22Rv1 (cell line): ENCODE measurements at regions not wholly inside any gene's neighbourhood (a gene's known extent, or its start where the extent isn't known, plus 50 kb on each side); places are given as distances from the start of the nearest gene placed in this dataset.

Experiments
- ZFX ChIP-seq: fragments of 450-650 bp; IDR thresholded peaks from 2 replicates; pipeline ENCODE4 v1.6.1; 2017; ENCODE audit warnings: antibody characterized with exemption, borderline replicate concordance
- TF ChIP-seq, protein P1 (sequence below): fragments of 450-650 bp; IDR thresholded peaks from 2 replicates; pipeline ENCODE4 v1.5.1; 2017; ENCODE audit warnings: mild to moderate bottlenecking

DNA sequence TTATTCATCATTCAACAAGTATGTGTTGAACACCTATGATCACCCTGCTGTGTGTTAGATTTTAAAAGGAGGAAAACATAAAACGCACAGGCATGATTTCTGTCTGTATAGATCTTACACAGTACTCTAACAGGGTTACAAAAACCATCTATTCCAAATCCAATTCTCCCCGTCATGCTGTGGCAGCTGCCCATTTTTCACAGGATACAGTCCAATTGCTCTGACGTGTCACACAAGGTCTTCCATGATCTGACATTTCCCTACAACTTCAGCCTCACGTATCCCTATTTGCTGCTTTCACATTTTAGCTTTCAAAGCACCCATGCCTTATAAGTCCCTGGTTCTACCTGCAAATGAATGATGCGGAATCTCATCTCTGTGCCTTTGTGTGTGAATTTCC, 67.0 kb upstream of the CNTNAP4 start:
- TF ChIP-seq, protein P1, sequence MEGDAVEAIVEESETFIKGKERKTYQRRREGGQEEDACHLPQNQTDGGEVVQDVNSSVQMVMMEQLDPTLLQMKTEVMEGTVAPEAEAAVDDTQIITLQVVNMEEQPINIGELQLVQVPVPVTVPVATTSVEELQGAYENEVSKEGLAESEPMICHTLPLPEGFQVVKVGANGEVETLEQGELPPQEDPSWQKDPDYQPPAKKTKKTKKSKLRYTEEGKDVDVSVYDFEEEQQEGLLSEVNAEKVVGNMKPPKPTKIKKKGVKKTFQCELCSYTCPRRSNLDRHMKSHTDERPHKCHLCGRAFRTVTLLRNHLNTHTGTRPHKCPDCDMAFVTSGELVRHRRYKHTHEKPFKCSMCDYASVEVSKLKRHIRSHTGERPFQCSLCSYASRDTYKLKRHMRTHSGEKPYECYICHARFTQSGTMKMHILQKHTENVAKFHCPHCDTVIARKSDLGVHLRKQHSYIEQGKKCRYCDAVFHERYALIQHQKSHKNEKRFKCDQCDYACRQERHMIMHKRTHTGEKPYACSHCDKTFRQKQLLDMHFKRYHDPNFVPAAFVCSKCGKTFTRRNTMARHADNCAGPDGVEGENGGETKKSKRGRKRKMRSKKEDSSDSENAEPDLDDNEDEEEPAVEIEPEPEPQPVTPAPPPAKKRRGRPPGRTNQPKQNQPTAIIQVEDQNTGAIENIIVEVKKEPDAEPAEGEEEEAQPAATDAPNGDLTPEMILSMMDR = no peak
- no peak for TF ChIP-seq ZFX
